Peyer's patch (tissue), 4 donors: ENCODE measurements at regions not wholly inside any gene's neighbourhood (a gene's known extent, or its start where the extent isn't known, plus 50 kb on each side); places are given as distances from the start of the nearest gene placed in this dataset.

Source experiments
- CTCF ChIP-seq, 6 experiments: fragments of 450-650 bp in 4 of 6; fragments of 200-600 bp in 2 of 6; sonication (generic) in 1 of 6; IDR thresholded peaks; one replicate each; pipeline ENCODE4 v1.5.1; 2017 to 2019; ENCODE audit warnings: antibody characterized with exemption in 6 of 6, mild to moderate bottlenecking in 3 of 6, moderate library complexity in 1 of 6
- POLR2A ChIP-seq, 2 donors: fragments of 450-650 bp; IDR thresholded peaks; one replicate each; pipeline ENCODE4 v1.5.1; 2017; ENCODE audit warnings: antibody characterized with exemption in 2 of 2, mild to moderate bottlenecking in 2 of 2, moderate library complexity in 2 of 2

DNA sequence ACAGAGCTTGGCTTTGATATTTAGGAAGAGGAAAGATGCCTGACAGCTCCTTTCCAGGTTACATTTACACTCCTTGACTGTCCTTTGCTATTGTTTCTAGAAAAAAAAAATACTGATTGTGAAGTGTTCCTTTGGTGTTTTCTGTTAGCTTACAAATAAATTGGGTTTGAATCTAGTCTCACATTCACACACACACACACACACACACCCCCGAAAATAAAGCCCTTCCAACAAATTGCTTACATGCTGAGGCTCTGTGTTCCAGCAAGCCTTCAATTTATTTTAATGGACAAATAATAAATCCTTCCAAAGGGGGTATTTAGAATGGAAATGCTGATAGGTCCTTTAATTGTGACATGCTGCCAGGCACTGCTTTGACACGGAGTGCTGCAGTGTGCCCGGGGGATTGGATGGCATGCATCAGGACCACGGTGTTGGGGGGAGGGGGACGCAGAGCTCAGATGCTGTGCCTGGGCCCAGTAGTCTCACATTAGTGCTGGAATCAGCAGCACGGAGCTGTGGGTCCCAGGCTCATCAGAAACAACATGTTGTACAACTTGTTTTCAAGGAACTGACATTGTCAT, 199.9 kb downstream of the CD83 start:
- TF ChIP-seq CTCF (IDR thresholded peaks at IDR 0.05) (no peak), POLR2A (IDR thresholded peaks at IDR 0.05) (no peak)
